ENCODE measurements at regions not wholly inside any gene's neighbourhood (a gene's known extent, or its start where the extent isn't known, plus 50 kb on each side); places are given as distances from the start of the nearest gene placed in this dataset.
"Not testable (repeated sequence)": the region's sequence is repeated elsewhere in the genome, so short reads cannot be mapped to it uniquely, and the experiment has no call there.

DNA sequence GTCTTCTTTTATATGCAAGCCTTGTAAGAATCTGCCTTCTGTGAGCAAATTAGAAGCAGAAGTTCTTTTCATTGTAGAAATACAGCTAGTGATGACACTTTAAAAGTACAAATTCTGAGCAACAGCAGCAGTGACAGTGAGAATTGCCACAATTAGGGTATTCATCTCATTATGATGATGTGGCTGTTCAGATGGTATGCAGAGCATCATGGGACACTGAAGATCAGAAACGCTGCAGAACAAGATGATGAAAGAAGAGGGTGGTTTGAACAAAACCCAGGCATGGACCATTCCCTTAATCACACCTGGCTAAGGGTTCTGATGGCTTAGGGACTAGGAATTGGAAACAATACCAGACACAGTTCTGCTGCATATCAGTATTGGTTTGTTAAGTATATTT is 312.7 kb upstream of the TBX18 start:
- no peaks in the 10 kb centered on the region for H3K36me3 ChIP-seq (replicated peaks in 1 of 2)
- H3K27me3 ChIP-seq, result no peaks in the 10 kb centered on the region
- no peaks in the 10 kb centered on the region for H3K4me1 ChIP-seq (replicated peaks in 1 of 2)
- intact Hi-C loops (cut with DNase I), result no loop called here
- H3K27ac ChIP-seq, result no peak overlapping the region
- H3K4me3 ChIP-seq, result no peak overlapping the region
- no peak for TF ChIP-seq POLR2A (IDR thresholded peaks at IDR 0.05)
- TF ChIP-seq, protein P1, sequence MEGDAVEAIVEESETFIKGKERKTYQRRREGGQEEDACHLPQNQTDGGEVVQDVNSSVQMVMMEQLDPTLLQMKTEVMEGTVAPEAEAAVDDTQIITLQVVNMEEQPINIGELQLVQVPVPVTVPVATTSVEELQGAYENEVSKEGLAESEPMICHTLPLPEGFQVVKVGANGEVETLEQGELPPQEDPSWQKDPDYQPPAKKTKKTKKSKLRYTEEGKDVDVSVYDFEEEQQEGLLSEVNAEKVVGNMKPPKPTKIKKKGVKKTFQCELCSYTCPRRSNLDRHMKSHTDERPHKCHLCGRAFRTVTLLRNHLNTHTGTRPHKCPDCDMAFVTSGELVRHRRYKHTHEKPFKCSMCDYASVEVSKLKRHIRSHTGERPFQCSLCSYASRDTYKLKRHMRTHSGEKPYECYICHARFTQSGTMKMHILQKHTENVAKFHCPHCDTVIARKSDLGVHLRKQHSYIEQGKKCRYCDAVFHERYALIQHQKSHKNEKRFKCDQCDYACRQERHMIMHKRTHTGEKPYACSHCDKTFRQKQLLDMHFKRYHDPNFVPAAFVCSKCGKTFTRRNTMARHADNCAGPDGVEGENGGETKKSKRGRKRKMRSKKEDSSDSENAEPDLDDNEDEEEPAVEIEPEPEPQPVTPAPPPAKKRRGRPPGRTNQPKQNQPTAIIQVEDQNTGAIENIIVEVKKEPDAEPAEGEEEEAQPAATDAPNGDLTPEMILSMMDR (IDR thresholded peaks at IDR 0.05), result no peak
- DNase-seq, result no peak
- whole genome bisulfite sequencing, 4 donors, result 19 to 50% (median 30%) methylated on average over 1 of the region's 1 CpG
- H3K9me3 ChIP-seq (replicated peaks in 1 of 3), result no peaks in the 10 kb centered on the region

DNA sequence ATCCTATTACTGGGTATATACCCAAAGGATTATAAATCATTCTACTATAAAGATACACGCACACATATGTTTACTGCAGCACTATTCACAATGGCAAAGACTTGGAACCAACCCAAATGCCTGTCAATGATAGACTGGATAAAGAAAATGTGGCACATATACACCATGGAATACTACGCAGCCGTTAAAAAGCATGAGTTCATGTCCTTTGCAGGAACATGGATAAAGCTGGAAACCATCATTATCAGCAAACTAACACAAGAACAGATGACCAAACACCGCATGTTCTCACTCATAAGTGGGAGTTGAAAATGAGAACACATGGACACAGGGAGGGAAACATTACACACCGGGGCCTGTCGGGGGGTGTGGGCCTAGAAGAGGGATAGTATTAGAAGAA is 307.4 kb upstream of the TBX18 start:
- WGBS, 4 donors, result 88 to 96% (median 94%) methylated on average over 6 of the region's 6 CpGs
- H3K27ac ChIP-seq; H3K4me1 ChIP-seq (replicated peaks in 1 of 2); intact Hi-C loops (cut with DNase I); H3K27me3 ChIP-seq; H3K9me3 ChIP-seq (replicated peaks in 1 of 3); H3K36me3 ChIP-seq (replicated peaks in 1 of 2); H3K4me3 ChIP-seq; DNase-seq: not testable (repeated sequence)

DNA sequence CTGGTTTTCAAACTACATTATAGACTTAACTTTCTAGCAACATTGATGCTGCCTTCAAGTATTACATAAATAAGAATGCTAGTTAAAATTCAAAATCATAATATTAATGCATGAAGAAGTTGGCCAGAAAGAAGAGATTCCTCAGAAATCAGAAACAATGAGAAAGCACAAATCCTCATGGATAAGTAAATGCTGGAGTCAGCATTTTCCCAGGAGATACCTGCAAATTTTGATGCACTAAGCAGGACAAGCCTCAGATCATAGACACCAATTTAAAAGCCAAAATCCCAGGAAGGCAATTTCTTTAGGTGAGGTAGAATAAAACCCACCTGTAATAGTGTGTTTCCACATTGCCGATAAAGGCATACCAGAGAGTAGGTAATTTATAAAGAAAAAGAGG is 305.2 kb upstream of the TBX18 start:
- 94 to 100% (median 95%) methylated on average over 1 of the region's 1 CpG for WGBS, 4 donors
- H3K27me3 ChIP-seq, result no peaks in the 10 kb centered on the region
- TF ChIP-seq, protein P1 (IDR thresholded peaks at IDR 0.05), result no peak
- TF ChIP-seq POLR2A (IDR thresholded peaks at IDR 0.05), result no peak
- no peak for DNase-seq
- no peak overlapping the region for H3K27ac ChIP-seq
- no peaks in the 10 kb centered on the region for H3K4me1 ChIP-seq (replicated peaks in 1 of 2)
- no peaks in the 10 kb centered on the region for H3K9me3 ChIP-seq (replicated peaks in 1 of 3)
- intact Hi-C loops (cut with DNase I), result no loop called here
- H3K4me3 ChIP-seq, result no peak overlapping the region
- no peaks in the 10 kb centered on the region for H3K36me3 ChIP-seq (replicated peaks in 1 of 2)

DNA sequence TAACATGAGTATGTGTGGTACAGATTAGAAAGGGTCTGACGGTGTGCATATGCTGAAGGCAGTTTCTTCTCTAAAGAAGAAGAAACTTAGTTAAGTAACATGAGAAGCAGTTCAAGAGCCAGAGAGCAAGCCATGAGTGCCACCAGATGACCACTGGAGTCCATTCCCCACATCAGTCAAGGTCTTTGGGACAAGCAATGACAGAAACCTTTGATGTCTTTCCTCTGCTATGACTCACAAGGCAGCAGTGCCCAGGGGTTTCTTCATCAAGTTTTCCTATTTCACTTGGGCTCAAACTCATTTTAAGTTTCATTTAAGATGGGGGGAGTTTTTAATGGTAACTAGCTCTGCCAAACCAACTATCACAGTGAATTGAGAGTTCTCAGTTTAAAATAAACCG is 303.8 kb upstream of the TBX18 start:
- DNase-seq, result no peak
- 72 to 89% (median 74%) methylated on average over 2 of the region's 2 CpGs for WGBS, 4 donors
- Histone ChIP-seq H3K27me3 (no peaks in the 10 kb centered on the region), H3K9me3 (replicated peaks in 1 of 3) (no peaks in the 10 kb centered on the region), H3K4me3 (no peak overlapping the region), H3K36me3 (replicated peaks in 1 of 2) (no peaks in the 10 kb centered on the region), H3K4me1 (replicated peaks in 1 of 2) (no peaks in the 10 kb centered on the region), H3K27ac (no peak overlapping the region)
- intact Hi-C loops (cut with DNase I), result no loop called here
- no peak for TF ChIP-seq POLR2A (IDR thresholded peaks at IDR 0.05)
- TF ChIP-seq, protein P1 (IDR thresholded peaks at IDR 0.05), result no peak

DNA sequence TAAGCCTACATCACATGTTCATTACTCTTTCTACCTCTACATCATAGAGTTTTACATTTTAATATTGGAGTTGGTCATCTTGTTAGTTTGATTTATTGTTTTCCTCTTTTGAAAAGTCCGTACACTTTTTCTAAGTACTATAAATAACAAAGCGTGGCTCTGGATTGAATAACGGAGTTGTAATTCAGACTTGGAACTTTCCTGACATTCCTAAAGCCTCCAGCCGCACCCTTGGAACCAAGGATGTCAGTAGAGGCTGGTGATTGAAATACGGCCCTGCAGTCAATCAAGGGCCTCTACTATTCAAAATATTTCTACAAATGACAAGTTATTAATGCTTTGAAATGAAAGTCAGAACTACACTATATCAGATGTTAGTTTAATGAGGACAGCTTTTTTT is 301.9 kb upstream of the TBX18 start:
- Histone ChIP-seq H3K36me3 (replicated peaks in 1 of 2) (no peaks in the 10 kb centered on the region), H3K9me3 (replicated peaks in 1 of 3) (no peaks in the 10 kb centered on the region), H3K27me3 (no peaks in the 10 kb centered on the region), H3K4me3 (no peak overlapping the region), H3K27ac (no peak overlapping the region), H3K4me1 (replicated peaks in 1 of 2) (no peaks in the 10 kb centered on the region)
- DNase-seq, result no peak
- 40 to 46% (median 43%) methylated on average over 5 of the region's 5 CpGs for WGBS, 4 donors
- intact Hi-C loops (cut with DNase I), result no loop called here
- no peak for TF ChIP-seq POLR2A (IDR thresholded peaks at IDR 0.05)
- TF ChIP-seq, protein P1 (IDR thresholded peaks at IDR 0.05), result no peak
